Epidermal melanocyte (primary cell): ENCODE measurements at regions not wholly inside any gene's neighbourhood (a gene's known extent, or its start where the extent isn't known, plus 50 kb on each side); places are given as distances from the start of the nearest gene placed in this dataset.

Source experiments
- DNase-seq: peaks from one replicate; pipeline ENCODE4 v3.0.0; 2011; ENCODE audit warnings: low spot score; ENCODE audit not compliant: insufficient read length

DNA sequence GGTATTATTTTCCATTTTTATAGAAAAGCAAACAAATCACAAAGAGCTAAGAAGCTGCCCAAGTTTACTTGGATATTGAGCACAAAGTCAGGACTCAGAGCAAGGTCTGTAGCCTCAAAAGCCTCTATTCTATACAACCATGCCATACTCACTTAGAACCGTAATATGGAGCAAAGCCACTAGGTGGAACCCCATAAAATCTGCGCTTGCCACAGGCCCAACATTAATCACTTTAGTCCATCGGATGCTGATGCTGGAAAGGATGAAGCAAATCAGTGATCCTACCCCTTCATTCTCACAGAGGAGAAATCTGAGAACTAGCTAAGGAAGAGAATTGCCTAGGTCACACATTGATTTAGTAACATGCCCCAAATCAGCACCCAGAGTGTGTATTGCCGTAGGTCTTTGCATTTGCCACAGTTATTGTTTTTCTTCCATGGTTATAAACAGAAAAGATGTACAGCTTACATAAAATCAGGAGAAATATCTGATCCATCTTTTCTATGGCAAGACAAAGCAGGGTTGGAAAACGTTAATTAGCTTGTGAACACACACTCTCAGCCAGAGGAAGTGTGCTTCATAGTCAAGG, 56.7 kb upstream of the RAB38 start:
- DNase-seq, result peak; percentile 40

DNA sequence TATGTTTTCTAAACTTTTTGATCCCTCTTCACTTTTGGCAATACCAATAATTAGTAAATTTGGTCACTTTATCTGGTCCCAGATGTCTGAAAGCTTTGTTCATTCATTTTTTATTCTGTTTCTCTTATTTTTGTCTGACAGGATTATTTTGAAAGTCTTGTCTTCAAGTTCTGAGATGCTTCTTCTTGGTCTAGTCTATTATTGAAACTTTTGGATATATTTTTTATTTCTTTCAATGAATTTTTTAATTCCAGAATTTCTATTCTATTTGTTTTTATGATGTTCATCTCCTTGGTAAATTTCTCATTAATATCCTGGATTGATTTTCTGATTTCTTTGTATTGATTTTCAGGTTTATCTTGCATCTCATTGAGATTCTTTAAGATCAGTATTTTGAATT, 54.1 kb upstream of the RAB38 start:
- DNase-seq, result no peak
